ENCODE measurements at regions not wholly inside any gene's neighbourhood (a gene's known extent, or its start where the extent isn't known, plus 50 kb on each side); places are given as distances from the start of the nearest gene placed in this dataset.
"Not testable (repeated sequence)": the region's sequence is repeated elsewhere in the genome, so short reads cannot be mapped to it uniquely, and the experiment has no call there.

GRCh38 chr3:75235631-75236030, 428.5 kb upstream of the FRG2C start:
- TF ChIP-seq CTCF (conservative IDR thresholded peaks at IDR 0.05; ENCODE audit: low read depth, low read length), result no peak
- no peak for DNase-seq (ENCODE audit: low read depth)

GRCh38 chr3:75237053-75237452, 427.1 kb upstream of the FRG2C start:
- no peak overlapping the region for H3K4me3 ChIP-seq (ENCODE audit: low read depth, low read length)
- TF ChIP-seq CTCF (conservative IDR thresholded peaks at IDR 0.05; ENCODE audit: low read depth, low read length), result no peak
- no peak for DNase-seq (ENCODE audit: low read depth)

More at GRCh38 chr3:75235631-75236030, 428.5 kb upstream of the FRG2C start:
- H3K4me3 ChIP-seq (ENCODE audit: low read depth, low read length), result no peak overlapping the region

GRCh38 chr3:75237477-75237876, 426.7 kb upstream of the FRG2C start:
- TF ChIP-seq CTCF (conservative IDR thresholded peaks at IDR 0.05; ENCODE audit: low read depth, low read length), result no peak
- no peak for DNase-seq (ENCODE audit: low read depth)

GRCh38 chr3:75241226-75241962, 422.7 kb upstream of the FRG2C start:
- H3K4me3 ChIP-seq (ENCODE audit: low read depth, low read length); DNase-seq (ENCODE audit: low read depth): not testable (repeated sequence)

More at GRCh38 chr3:75237477-75237876, 426.7 kb upstream of the FRG2C start:
- no peak overlapping the region for H3K4me3 ChIP-seq (ENCODE audit: low read depth, low read length)

- DNase-seq (ENCODE audit: low read depth), result no peak
- no peak for TF ChIP-seq CTCF (conservative IDR thresholded peaks at IDR 0.05; ENCODE audit: low read depth, low read length)
- H3K4me3 ChIP-seq (ENCODE audit: low read depth, low read length), result no peak overlapping the region
Observed at GRCh38 chr3:75242012-75242735, 422.0 kb upstream of the FRG2C start.

- no peak for TF ChIP-seq CTCF (conservative IDR thresholded peaks at IDR 0.05; ENCODE audit: low read depth, low read length)
- no peak for DNase-seq (ENCODE audit: low read depth)
- no peak overlapping the region for H3K4me3 ChIP-seq (ENCODE audit: low read depth, low read length)
Observed at GRCh38 chr3:75248974-75249373, 415.2 kb upstream of the FRG2C start.

- DNase-seq (ENCODE audit: low read depth), result no peak
- no peak for TF ChIP-seq CTCF (conservative IDR thresholded peaks at IDR 0.05; ENCODE audit: low read depth, low read length)
Observed at GRCh38 chr3:75254685-75255084, 409.4 kb upstream of the FRG2C start.

More at GRCh38 chr3:75254685-75255084, 409.4 kb upstream of the FRG2C start:
- no peak overlapping the region for H3K4me3 ChIP-seq (ENCODE audit: low read depth, low read length)
